T-helper 2 cell treated with Interferon-gamma antibody and Interleukin-4, amounts not matched to agents 5 μg/mL and 100 μg/mL, for 36 hours (primary cell): ENCODE measurements at regions not wholly inside any gene's neighbourhood (a gene's known extent, or its start where the extent isn't known, plus 50 kb on each side); places are given as distances from the start of the nearest gene placed in this dataset.
"Not testable (repeated sequence)": the region's sequence is repeated elsewhere in the genome, so short reads cannot be mapped to it uniquely, and the experiment has no call there.

Experiments
- DNase-seq: peaks from one replicate; pipeline ENCODE4 v3.0.0; 2021; ENCODE audit warnings: low spot score
- H3K27ac Mint-ChIP-seq: one replicate; pipeline ENCODE4 v1.8.0; 2021; ENCODE audit warnings: mild to moderate bottlenecking, mixed read lengths
- H3K27me3 Mint-ChIP-seq: one replicate; pipeline ENCODE4 v1.8.0; 2021; ENCODE audit warnings: low read depth, mixed read lengths
- H3K36me3 Mint-ChIP-seq: one replicate; pipeline ENCODE4 v1.8.0; 2021; ENCODE audit warnings: low read depth, mixed read lengths
- H3K4me1 Mint-ChIP-seq: one replicate; pipeline ENCODE4 v1.8.0; 2021; ENCODE audit warnings: low read depth, mixed read lengths
- H3K4me3 Mint-ChIP-seq: one replicate; pipeline ENCODE4 v1.8.0; 2022; ENCODE audit warnings: mild to moderate bottlenecking, moderate library complexity, mixed read lengths
- H3K9me3 Mint-ChIP-seq: one replicate; pipeline ENCODE4 v1.8.0; 2021; ENCODE audit warnings: mixed read lengths

DNA sequence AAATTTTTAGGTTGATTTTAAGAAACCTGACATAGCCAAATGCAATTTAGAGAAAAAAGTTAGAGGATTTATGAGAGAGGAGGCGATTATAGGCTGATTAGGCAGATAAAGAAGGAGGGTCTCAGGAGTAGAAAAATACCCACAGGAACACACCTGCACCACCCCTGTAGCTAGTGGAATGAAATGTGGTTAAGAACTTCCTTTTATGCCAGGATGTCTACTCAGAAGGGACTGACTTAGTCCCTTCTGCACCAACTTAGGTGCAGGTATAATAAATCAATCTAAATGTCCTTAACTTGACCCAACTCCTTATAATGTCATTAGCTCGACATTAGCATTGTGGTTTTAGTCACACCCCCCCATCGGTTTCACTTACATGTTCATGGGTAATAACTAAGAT is 1274.5 kb upstream of the TMEFF2 start:
- H3K27ac Mint-ChIP-seq = no peak overlapping the region
- H3K27me3 Mint-ChIP-seq = no peaks in the 10 kb centered on the region
- no peaks in the 10 kb centered on the region for H3K4me1 Mint-ChIP-seq
- H3K4me3 Mint-ChIP-seq = no peak overlapping the region
- no peaks in the 10 kb centered on the region for H3K9me3 Mint-ChIP-seq
- no peak for DNase-seq
- no peaks in the 10 kb centered on the region for H3K36me3 Mint-ChIP-seq

GRCh38 chr2:193467276-193467987 is 1272.7 kb upstream of the TMEFF2 start:
- no peaks in the 10 kb centered on the region for H3K27me3 Mint-ChIP-seq
- no peaks in the 10 kb centered on the region for H3K9me3 Mint-ChIP-seq
- no peak overlapping the region for H3K4me3 Mint-ChIP-seq
- no peaks in the 10 kb centered on the region for H3K4me1 Mint-ChIP-seq
- no peak overlapping the region for H3K27ac Mint-ChIP-seq
- no peak for DNase-seq
- H3K36me3 Mint-ChIP-seq = no peaks in the 10 kb centered on the region

GRCh38 chr2:193463011-193463410 is 1268.3 kb upstream of the TMEFF2 start:
- Mint-ChIP-seq H3K9me3 (no peaks in the 10 kb centered on the region), H3K4me3 (no peak overlapping the region), H3K27ac (no peak overlapping the region), H3K27me3 (no peaks in the 10 kb centered on the region), H3K36me3 (no peaks in the 10 kb centered on the region), H3K4me1 (no peaks in the 10 kb centered on the region)
- DNase-seq = no peak

GRCh38 chr2:193462411-193462810 is 1267.7 kb upstream of the TMEFF2 start:
- Mint-ChIP-seq H3K9me3 (no peaks in the 10 kb centered on the region), H3K36me3 (no peaks in the 10 kb centered on the region), H3K4me3 (no peak overlapping the region), H3K4me1 (no peaks in the 10 kb centered on the region), H3K27me3 (no peaks in the 10 kb centered on the region), H3K27ac (no peak overlapping the region)
- DNase-seq = no peak

DNA sequence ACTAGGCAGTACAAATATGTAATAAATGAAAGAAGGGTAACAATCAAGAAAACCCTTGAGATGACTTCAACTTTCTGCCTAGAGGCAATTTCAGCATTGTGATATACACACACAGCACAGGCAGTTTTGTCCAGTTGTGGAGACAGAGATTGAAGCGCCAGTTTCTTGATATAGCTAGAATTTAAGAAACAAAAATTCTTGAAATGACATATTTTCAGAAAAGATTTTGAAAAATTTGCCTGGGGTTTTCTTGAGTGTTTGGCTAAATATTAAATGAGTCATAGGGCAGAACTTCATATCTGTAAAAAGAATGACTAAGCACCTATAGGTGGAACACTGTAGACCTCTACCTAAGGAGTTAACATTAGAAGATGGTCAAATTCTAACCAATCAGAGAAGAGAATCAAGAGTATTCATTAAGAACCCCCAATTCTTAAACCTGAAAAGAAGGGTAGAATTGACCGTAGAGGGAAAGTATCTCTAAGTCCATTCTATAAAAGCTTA is 1266.8 kb upstream of the TMEFF2 start:
- Mint-ChIP-seq H3K4me1 (no peaks in the 10 kb centered on the region), H3K9me3 (no peaks in the 10 kb centered on the region), H3K27ac (no peak overlapping the region), H3K27me3 (no peaks in the 10 kb centered on the region), H3K36me3 (no peaks in the 10 kb centered on the region), H3K4me3 (no peak overlapping the region)
- no peak for DNase-seq

- no peaks in the 10 kb centered on the region for H3K4me1 Mint-ChIP-seq
- H3K4me3 Mint-ChIP-seq = no peak overlapping the region
- no peak for DNase-seq
- no peaks in the 10 kb centered on the region for H3K36me3 Mint-ChIP-seq
- H3K27ac Mint-ChIP-seq = no peak overlapping the region
- H3K27me3 Mint-ChIP-seq = no peaks in the 10 kb centered on the region
- H3K9me3 Mint-ChIP-seq = no peaks in the 10 kb centered on the region
Measured at GRCh38 chr2:193446967-193447366, 1252.2 kb upstream of the TMEFF2 start.

DNA sequence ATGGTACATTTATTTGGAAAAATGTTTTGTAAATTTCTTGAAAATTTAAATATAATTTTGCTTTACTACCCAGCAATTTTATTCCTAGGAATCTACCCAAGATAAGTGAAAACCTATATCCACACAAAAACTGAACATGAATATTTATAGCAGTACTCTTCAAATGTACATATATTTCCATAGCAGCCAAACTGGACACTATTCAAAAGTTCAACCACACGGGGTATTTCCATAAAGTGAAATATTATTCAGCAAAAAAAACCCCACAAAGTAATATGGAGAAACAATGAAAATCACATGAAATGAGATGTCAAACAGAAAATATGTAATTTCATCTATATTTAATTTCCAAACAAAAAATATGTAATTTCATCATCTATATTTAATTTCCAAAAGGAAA is 1247.6 kb upstream of the TMEFF2 start:
- Mint-ChIP-seq H3K4me1 (no peaks in the 10 kb centered on the region), H3K27ac (no peak overlapping the region), H3K4me3 (no peak overlapping the region), H3K27me3 (no peaks in the 10 kb centered on the region), H3K9me3 (no peaks in the 10 kb centered on the region), H3K36me3 (no peaks in the 10 kb centered on the region)
- no peak for DNase-seq

GRCh38 chr2:193428336-193428818 is 1233.6 kb upstream of the TMEFF2 start:
- Mint-ChIP-seq H3K4me1 (no peaks in the 10 kb centered on the region), H3K27ac (no peak overlapping the region), H3K4me3 (no peak overlapping the region), H3K36me3 (no peaks in the 10 kb centered on the region), H3K9me3 (no peaks in the 10 kb centered on the region), H3K27me3 (no peaks in the 10 kb centered on the region)
- no peak for DNase-seq

- H3K27me3 Mint-ChIP-seq, H3K4me3 Mint-ChIP-seq, H3K27ac Mint-ChIP-seq, H3K9me3 Mint-ChIP-seq, DNase-seq, H3K36me3 Mint-ChIP-seq, H3K4me1 Mint-ChIP-seq: not testable (repeated sequence)
Measured at GRCh38 chr2:193412368-193412767, 1217.6 kb upstream of the TMEFF2 start.

- no peaks in the 10 kb centered on the region for H3K27me3 Mint-ChIP-seq
Measured at GRCh38 chr2:193409951-193410350, 1215.2 kb upstream of the TMEFF2 start.

DNA sequence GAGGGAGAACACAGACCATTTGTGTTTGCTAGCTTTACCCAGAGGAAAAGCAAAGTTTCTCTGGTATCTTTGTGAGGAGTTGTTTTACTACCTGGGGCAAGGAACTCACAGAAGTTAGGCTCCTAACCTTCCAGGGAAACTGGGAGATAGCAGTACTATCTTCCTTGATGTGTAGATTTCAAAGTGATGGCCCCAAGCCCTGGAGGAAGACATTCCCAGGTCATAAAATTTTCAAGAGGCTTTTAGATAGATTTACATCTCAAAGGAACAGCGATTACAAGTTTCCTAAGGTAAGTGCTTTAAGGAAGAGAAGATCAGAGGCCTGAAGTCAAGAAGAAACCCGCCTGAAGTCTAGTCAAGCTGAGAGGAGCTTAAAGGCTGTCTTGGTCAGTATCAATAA is 1187.8 kb upstream of the TMEFF2 start:
- Mint-ChIP-seq H3K9me3 (no peaks in the 10 kb centered on the region), H3K4me3 (no peak overlapping the region), H3K27ac (no peak overlapping the region), H3K4me1 (no peaks in the 10 kb centered on the region), H3K27me3 (no peaks in the 10 kb centered on the region), H3K36me3 (no peaks in the 10 kb centered on the region)
- DNase-seq = no peak

More at GRCh38 chr2:193409951-193410350, 1215.2 kb upstream of the TMEFF2 start:
- Mint-ChIP-seq H3K4me3 (no peak overlapping the region), H3K36me3 (no peaks in the 10 kb centered on the region), H3K27ac (no peak overlapping the region), H3K9me3 (no peaks in the 10 kb centered on the region), H3K4me1 (no peaks in the 10 kb centered on the region)
- DNase-seq = no peak

DNA sequence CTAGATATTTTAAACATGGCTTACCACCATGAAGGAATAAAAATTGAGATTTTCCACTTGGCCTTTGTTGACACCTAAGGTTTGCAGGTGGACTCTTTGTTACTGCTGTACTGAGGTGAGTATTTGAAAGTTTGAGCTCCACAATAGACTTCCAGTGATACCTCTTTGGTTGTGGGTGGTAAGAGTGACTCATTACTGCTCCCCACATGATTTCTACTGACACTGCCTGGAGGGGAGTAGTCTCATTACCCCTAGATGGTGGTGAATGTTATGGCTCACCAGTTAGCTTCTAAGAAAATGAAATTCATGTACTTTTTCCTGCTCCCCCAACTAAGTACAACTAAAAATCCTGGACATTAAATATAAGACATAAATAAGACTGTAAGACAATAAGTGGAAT is 1183.1 kb upstream of the TMEFF2 start:
- H3K4me3 Mint-ChIP-seq = no peak overlapping the region
- no peaks in the 10 kb centered on the region for H3K36me3 Mint-ChIP-seq
- no peak for DNase-seq
- no peak overlapping the region for H3K27ac Mint-ChIP-seq
- H3K9me3 Mint-ChIP-seq = no peaks in the 10 kb centered on the region
- H3K27me3 Mint-ChIP-seq = no peaks in the 10 kb centered on the region
- H3K4me1 Mint-ChIP-seq = no peaks in the 10 kb centered on the region

DNA sequence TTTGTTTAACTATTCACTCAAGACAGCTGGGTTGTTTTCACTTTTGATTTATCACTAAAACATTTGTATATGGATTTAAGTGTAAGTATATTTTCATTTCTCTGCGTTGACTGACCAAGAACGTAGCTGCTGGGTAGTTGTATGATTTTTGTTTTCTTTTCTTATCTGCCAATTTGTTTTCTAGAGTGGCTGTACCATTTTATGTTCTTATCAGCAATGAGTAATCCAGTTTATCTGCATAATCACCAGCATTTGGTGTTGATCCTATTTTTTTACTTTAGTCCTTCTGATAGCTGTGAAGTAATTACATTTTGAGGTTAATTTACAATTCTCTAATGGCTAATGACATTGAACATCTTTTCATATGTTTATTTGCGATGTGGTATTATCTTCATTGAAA is 1178.4 kb upstream of the TMEFF2 start:
- Mint-ChIP-seq H3K4me3 (no peak overlapping the region), H3K27ac (no peak overlapping the region), H3K4me1 (no peaks in the 10 kb centered on the region), H3K9me3 (no peaks in the 10 kb centered on the region), H3K36me3 (no peaks in the 10 kb centered on the region), H3K27me3 (no peaks in the 10 kb centered on the region)
- no peak for DNase-seq

DNA sequence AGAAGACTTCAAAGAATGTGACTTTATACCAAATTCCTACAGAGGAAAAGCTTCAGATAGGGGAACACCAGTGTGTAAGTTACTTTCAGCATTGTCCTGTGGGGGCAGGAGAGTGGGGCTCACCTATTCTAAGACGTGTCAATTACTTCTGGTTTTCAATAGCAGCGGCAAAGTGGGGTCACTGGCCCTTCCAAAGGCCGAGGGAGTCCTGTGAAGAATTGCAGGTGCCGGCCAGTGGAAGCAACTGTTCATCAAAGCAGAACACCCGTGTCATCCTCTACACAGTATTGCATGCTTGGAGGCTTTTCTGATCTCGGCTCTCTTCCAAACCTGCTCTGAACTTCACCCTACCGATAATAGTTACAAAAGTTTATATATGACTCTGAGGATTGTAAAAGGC is 1176.5 kb upstream of the TMEFF2 start:
- Mint-ChIP-seq H3K27ac (no peak overlapping the region), H3K4me1 (no peaks in the 10 kb centered on the region), H3K9me3 (no peaks in the 10 kb centered on the region), H3K27me3 (no peaks in the 10 kb centered on the region), H3K4me3 (no peak overlapping the region), H3K36me3 (no peaks in the 10 kb centered on the region)
- DNase-seq = no peak

DNA sequence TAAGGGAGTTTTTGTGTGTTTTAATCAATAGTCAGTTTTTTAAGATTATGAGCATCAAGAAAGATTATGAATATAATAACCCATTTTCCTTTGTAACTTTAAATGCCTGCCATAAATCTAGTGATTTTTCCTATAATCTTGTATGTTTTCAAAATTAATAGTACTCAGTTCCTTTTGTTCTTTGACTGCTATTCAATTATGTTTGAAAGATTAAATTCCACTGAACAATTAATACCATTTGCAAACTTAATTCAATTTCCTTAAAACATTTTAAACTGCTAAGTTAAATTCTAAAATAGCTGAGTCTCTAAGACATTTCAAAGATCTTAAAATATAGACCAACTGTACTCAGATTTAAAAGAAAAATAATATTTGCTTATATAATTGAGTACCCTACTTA is 1173.9 kb upstream of the TMEFF2 start:
- DNase-seq = no peak
- Mint-ChIP-seq H3K9me3 (no peaks in the 10 kb centered on the region), H3K4me3 (no peak overlapping the region), H3K36me3 (no peaks in the 10 kb centered on the region), H3K27me3 (no peaks in the 10 kb centered on the region), H3K4me1 (no peaks in the 10 kb centered on the region), H3K27ac (no peak overlapping the region)
